K562 (cell line): ENCODE measurements at regions not wholly inside any gene's neighbourhood (a gene's known extent, or its start where the extent isn't known, plus 50 kb on each side); places are given as distances from the start of the nearest gene placed in this dataset.

Experiments used
- CBX5 ChIP-seq: IDR thresholded peaks from 2 replicates; pipeline ENCODE4 v1.6.1; 2014; ENCODE audit warnings: low read depth, borderline replicate concordance
- FOXA3 ChIP-seq, 2 experiments: fragments of 450-650 bp in 1 of 2; sonication (generic) in 1 of 2; formaldehyde crosslinking; IDR thresholded peaks in 1 of 2; conservative IDR thresholded peaks in 1 of 2; 2 replicates each; pipeline versions ENCODE4 v1.4.0 to v1.8.0; 2020 to 2022; ENCODE audit warnings: mild to moderate bottlenecking in 2 of 2, missing genetic modification reagents in 1 of 2
- FOXK1 ChIP-seq: sonication (generic); formaldehyde crosslinking; IDR thresholded peaks from 2 replicates; pipeline ENCODE4 v1.8.0; 2022; ENCODE audit warnings: missing genetic modification reagents, mild to moderate bottlenecking, borderline replicate concordance
- NCOA2 ChIP-seq, 2 experiments: fragments of 450-650 bp; IDR thresholded peaks; 2 replicates each; pipeline ENCODE4 v1.6.1; 2018; ENCODE audit warnings: mild to moderate bottlenecking in 2 of 2, moderate library complexity in 1 of 2; ENCODE audit not compliant: partially characterized antibody in 2 of 2
- NCOR1 ChIP-seq: fragments of 450-650 bp; IDR thresholded peaks from 2 replicates; pipeline ENCODE4 v1.6.1; 2016; ENCODE audit warnings: mild to moderate bottlenecking, moderate library complexity
- PML ChIP-seq: IDR thresholded peaks from 2 replicates; pipeline ENCODE4 v1.6.1; 2012; ENCODE audit warnings: low read length, inconsistent platforms
- U2AF2 ChIP-seq: fragments of 200-400 bp; formaldehyde crosslinking; optimal IDR thresholded peaks from 2 replicates; pipeline ENCODE3; 2017; ENCODE audit warnings: low read depth, mild to moderate bottlenecking, low read length
- ZNF766 ChIP-seq: fragments of 200-800 bp; sonication (Bioruptor generic); conservative IDR thresholded peaks from 2 replicates; pipeline ENCODE4 v1.6.1; 2016; ENCODE audit warnings: missing genetic modification characterization, missing compliant biosample characterization
- TF ChIP-seq, protein P1 (sequence below): sonication (generic); formaldehyde crosslinking; IDR thresholded peaks from 2 replicates; pipeline ENCODE4 v1.8.1; 2023; ENCODE audit warnings: mild to moderate bottlenecking, missing genetic modification reagents

DNA sequence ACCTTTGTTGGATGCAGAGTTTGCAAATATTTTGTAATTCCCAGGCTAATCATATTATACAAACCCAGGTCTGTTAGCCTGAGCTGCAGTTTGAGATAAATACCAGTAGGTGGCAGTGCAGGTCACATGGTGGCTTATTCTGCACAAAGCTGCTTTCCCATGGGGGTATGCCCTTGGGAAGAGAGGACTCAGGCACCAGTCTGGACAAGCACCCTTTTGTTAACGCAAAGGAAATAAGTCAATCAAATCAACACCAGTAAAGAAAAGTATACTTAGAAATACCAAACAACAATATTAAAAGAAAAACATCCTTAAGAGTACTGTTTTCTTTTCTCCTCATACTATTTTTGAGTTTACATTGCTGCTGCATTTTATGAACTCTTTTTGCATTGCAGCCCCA lies 389.0 kb upstream of the ZFP42 start:
- TF ChIP-seq ZNF766 (CRISPR knock-in tag) (no peak), FOXK1 (CRISPR knock-in tag) (no peak), U2AF2 (no peak), FOXA3 (CRISPR knock-in tag; conservative IDR thresholded peaks at IDR 0.05 in 1 of 2, IDR thresholded peaks at IDR 0.05 in 1 of 2) (no peak), NCOR1 (no peak), CBX5 (no peak), NCOA2 (IDR thresholded peaks at IDR 0.05; ENCODE audit: partially characterized antibody in 2 of 2) (no peak), PML (no peak)
- TF ChIP-seq, protein P1, sequence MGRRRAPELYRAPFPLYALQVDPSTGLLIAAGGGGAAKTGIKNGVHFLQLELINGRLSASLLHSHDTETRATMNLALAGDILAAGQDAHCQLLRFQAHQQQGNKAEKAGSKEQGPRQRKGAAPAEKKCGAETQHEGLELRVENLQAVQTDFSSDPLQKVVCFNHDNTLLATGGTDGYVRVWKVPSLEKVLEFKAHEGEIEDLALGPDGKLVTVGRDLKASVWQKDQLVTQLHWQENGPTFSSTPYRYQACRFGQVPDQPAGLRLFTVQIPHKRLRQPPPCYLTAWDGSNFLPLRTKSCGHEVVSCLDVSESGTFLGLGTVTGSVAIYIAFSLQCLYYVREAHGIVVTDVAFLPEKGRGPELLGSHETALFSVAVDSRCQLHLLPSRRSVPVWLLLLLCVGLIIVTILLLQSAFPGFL (CRISPR knock-in tag) = no peak
